SKM-1 treated with dmso at 0.1 percent for 144 hours (cell line): ENCODE measurements at regions not wholly inside any gene's neighbourhood (a gene's known extent, or its start where the extent isn't known, plus 50 kb on each side); places are given as distances from the start of the nearest gene placed in this dataset.

Source experiments
- DNase-seq: peaks from one replicate; lab custom pipeline; 2025; ENCODE audit not compliant: unreplicated experiment; lab: John Stamatoyannopoulos, UW

GRCh38 chr11:108994887-108995286 is 330.0 kb downstream of the DDX10 start:
- DNase-seq = peak; percentile 86

DNA sequence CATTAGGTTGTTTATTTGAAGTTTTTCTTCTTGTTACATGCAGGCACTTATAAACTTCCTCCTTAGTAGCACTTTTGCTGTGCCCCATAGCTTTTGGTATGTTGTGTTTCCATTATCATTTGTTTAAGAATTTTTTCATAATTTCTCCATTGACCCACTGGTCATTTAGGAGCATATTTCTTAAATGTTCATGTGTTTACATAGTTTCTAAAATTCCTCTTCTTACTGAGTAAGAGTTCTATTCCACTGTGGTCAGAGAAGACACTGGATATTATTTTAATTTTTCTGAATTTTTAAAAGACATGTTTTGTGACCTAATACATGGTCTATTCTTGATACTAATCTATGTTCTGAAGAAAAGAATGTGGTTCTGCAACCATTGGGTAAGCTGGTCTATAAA is 333.0 kb downstream of the DDX10 start:
- no peak for DNase-seq

GRCh38 chr11:109000531-109000930 is 335.7 kb downstream of the DDX10 start:
- no peak for DNase-seq

DNA sequence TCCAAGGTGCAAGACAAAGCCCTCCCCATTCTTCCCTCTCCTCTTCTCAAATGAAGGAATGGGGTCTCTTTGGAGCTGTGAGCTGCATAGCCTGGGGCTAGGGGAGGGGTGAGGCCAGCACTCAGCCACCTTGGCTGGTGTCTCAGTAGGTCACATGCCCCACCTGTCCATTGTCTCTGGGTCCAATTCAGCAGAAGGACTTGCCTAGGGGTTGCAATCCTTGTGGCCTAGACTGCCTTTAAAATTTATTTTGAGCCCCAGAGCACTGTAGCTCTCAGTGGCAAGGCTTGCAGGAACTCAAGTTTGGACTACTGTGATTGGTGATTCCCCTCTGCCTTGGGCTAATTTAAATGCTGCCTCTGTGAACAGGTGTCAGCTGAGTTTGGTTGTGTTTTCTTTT is 336.7 kb downstream of the DDX10 start:
- no peak for DNase-seq

DNA sequence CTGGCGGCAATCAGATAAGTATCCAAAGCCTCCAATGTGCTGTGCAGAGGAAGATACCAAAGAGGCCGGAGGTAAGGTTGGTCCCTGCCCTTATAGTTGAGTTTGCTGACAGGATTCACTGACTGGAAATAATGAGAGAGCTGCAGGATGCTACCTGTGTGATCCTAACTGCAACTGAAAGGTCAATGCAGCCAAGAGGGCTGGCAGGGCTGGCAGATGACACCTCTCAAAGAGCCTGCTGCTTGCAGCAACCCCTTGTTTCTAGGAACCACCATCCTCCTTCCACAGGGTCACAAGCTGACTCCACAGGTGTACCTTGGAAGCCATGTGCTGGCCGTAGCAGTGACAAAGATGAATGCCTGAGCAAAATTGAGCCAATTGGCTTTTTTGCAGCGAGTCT is 348.1 kb downstream of the DDX10 start:
- DNase-seq = no peak

- DNase-seq = no peak
Observed at GRCh38 chr11:109015283-109015682, 350.4 kb downstream of the DDX10 start.

GRCh38 chr11:109016724-109017123 is 351.9 kb downstream of the DDX10 start:
- no peak for DNase-seq

GRCh38 chr11:109017489-109017888 is 352.6 kb downstream of the DDX10 start:
- no peak for DNase-seq

- no peak for DNase-seq
Observed at GRCh38 chr11:109018639-109019038, 353.8 kb downstream of the DDX10 start.

GRCh38 chr11:109019342-109019936 is 354.6 kb downstream of the DDX10 start:
- DNase-seq = no peak

DNA sequence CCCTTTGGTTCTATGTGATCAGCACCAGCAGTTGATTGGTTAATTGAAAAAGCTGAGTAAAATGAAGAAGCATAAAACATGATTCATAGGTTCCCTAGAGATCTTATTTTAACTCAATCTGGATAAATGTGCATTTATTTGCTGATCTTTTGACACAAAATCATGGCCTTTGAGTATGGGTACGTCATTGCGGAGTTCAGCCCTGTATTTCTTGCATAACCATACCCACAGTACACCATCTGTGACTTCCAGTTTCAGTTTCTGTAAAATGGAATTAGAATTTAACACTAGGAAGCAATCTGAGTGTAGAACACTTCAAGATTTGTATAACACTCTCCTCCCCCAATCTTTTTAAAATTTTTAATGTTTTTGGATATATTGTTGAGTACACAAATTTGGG is 358.2 kb downstream of the DDX10 start:
- no peak for DNase-seq

GRCh38 chr11:109026891-109027489 is 362.1 kb downstream of the DDX10 start:
- DNase-seq = no peak

DNA sequence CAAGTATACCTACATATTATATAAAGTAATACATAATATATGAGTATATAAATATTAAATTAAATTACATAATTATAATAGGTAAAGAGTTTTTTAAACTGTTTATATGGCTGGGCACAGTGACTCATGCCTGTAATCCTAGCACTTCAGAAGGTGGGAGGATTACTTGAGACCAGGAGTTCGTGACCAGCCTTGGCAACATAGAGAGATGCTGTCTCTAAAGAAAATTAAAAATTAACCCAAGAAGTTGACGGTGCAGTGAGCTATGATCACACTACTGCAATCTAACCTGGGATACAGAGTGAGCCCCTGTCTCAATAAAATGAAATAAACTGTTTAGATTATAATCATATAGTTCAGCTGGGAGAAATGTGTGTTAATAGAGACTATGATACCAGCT is 363.0 kb downstream of the DDX10 start:
- no peak for DNase-seq

- no peak for DNase-seq
Observed at GRCh38 chr11:109029927-109030326, 365.1 kb downstream of the DDX10 start.

DNA sequence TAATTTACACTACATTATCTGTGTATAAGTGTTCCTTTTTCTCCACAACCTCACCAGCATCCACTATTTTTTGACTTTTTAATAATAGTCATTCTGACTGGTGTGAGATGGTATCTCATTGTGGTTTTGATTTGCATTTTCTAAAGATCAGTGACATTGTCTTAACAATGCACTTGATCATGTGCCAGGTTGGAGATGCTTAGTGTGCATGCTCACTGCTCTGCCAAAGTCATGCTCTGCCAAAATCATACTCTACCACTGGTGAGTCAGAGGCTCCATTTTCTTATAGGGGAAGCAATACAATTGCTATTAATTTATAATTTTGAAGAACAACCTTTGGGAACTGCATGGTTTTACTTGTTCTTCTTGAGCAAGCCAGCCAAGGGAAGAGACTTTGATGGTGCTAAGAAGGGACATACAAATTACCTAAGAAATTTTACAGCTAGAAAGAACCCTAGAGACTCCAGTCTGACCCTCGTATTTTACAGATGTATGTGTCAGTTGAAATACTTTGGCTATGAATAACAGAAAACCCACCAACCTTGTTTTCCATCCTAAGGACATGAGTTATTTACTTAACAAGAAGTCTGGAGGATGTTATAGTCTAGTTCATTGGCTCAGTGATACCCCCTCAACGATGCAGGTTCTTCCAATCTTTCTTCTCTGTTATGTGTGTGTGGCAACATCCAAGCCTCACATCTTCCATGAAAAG is 368.9 kb downstream of the DDX10 start:
- no peak for DNase-seq

DNA sequence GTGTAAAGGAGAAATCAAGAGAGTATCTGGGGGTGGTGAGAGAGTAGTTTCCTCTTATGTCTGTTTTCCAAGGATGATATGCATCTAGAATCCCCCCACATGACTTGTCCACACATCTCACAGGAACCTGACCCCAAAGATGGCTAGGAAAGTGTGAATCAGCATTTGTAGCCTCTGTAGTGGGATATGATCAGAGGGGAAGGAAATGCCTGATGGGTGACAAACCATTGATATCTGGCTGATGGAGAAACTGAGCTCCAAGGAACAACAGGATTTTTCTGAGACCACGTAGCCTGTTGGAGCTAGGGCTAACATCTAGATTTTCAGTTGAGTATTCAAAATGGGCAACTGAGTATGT is 369.4 kb downstream of the DDX10 start:
- no peak for DNase-seq

DNA sequence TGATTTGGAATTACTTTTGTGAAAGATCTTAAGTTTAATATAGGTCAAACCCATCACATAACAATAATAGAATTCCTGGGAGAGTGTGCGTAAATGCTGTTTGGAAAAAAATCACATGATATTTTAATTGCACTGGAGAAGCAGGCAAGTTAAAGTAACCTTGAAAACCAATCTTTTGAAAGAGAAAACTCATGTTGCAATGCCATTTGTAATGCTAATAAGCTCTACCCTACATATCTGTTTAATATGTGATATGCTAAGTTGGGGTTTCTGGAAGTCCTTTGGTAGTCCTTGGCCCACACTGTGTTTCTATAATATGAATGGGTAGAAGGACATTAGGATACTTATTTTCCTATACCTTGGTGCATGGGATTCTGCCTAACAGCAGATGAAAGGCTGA is 370.4 kb downstream of the DDX10 start:
- no peak for DNase-seq

DNA sequence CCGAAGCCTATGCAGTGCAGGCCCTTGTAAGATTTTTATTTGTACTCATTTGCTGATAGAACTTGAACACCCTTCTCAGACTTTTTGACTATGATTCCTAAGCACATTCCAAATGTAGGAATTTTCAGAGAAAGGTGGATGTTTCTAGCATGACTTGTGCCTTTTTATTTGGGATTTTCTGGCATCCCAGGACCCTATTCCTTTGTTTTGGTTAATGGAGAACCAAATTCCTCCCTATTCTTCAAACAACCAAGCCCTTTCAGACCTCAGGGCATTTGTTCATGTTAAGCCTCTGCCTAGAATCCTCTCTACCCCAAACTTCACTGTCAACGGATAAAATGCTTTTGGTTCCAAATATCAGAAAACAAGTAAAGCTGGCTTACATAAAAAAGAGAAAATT is 371.1 kb downstream of the DDX10 start:
- DNase-seq = no peak

DNA sequence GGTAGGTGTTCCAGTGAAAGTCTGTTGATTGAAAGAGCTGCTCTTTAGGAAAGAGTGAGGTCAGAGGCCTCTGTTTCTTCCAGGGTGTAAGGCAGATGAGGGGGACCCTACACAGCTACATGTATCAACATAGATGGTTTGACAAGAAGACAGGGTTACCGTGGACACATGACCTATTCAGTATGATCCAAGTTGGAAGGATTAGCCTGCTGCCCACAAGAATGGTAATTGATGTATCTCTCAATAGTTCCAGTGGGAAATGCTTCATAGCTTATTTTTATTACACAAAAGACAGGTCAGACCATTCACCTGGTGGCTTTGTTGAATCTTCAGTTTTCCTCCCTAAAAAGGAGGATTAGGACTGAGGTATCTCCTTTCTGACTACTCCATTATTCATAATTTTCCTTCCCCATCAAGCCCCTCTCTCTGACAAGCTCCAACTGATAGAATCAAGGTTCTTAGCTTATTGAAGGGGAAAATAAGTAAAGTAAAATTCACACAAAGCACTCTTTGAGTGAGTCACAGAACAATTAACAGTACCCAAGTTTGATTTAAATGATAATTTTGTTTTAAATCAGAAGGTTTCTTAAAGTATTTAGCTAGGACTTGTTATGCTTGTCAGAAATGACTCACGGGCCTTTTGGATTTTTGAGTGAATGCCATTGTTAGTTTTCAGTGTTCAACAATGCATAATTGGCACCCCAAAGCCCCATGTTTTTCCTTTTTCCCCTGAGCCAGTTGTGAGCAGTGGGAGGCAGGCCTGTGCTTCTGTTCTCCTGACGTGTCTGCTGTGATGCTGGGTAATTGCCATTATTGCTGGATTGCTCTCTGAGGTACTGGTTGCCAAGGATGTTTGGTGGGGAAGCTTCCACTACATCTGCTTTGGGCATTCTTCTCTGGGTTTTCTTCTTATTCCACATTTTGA is 373.2 kb downstream of the DDX10 start:
- DNase-seq = no peak

DNA sequence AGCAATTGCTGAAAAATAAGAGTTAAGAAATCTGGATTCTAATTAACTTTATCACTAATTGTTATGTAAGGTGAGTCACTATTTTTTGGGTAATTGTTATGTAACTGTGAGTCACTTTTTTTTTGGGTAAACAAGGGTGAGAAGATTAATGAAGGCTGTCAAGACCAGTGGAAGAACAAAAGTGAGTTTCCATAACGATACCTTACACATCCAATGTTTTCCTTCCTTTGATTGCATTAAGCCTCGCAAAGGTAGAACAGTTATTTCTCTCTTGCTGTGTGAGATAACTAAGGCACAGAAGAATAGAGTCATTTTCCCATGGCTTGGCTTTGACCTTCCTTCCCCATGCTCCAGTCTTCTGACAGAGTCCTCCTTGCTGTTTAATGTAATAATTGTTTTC is 374.7 kb downstream of the DDX10 start:
- no peak for DNase-seq

DNA sequence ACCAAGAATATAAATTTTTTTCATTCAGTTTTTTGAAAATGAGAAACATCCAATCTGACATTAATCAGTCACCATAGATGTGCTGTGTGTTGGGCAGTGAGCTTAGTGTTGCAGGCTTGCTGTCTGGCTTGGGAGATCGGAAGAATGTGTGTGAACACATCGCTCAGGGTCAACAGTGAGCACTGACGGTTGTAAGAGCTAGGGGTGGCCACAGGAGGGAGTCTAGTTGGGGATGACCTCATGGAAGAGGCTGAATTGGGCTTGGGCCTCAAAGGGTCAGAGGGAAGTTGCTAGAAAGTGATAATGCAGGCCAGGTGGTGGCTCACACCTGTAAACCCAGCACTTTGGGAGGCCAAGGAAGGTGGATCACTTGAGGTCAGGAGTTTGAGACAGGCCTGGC is 375.4 kb downstream of the DDX10 start:
- DNase-seq = no peak

- DNase-seq = no peak
Observed at GRCh38 chr11:109041876-109042275, 377.0 kb downstream of the DDX10 start.
